ENCODE measurements at regions not wholly inside any gene's neighbourhood (a gene's known extent, or its start where the extent isn't known, plus 50 kb on each side); places are given as distances from the start of the nearest gene placed in this dataset.

GRCh38 chr4:12145768-12146167 lies 717.1 kb upstream of the HS3ST1 start:
- H3K9me3 ChIP-seq (ENCODE audit: control insufficient read depth, insufficient read depth, low read depth, low read length) = no peaks in the 10 kb centered on the region
- no peak overlapping the region for H3K4me3 ChIP-seq (ENCODE audit: low read depth, low read length)
- no peaks in the 10 kb centered on the region for H3K36me3 ChIP-seq (ENCODE audit: control insufficient read depth in 2 of 2, insufficient read depth in 1 of 2, low read length in 2 of 2)
- CTCF ChIA-PET = interaction anchor here (0.6 kb wide), 1 partner anchor 11 kb away, joined by 3 read pairs; no protein-coding TSS in a partner anchor
- no peak overlapping the region for H3K27ac ChIP-seq (ENCODE audit: extremely low read depth, low read depth, low read length)
- TF ChIP-seq ZNF610 (tag by site-specific recombination; IDR thresholded peaks at IDR 0.05; ENCODE audit: borderline replicate concordance) = no peak
- no peak for TF ChIP-seq ZNF19 (tag by site-specific recombination; IDR thresholded peaks at IDR 0.05; ENCODE audit: low read depth)
- TF ChIP-seq ZBTB1 (tag by site-specific recombination; IDR thresholded peaks at IDR 0.05) = no peak
- no peak for TF ChIP-seq ZNF391 (tag by site-specific recombination; IDR thresholded peaks at IDR 0.05; ENCODE audit: borderline replicate concordance, low read depth)
- TF ChIP-seq RBAK (tag by site-specific recombination; IDR thresholded peaks at IDR 0.05) = no peak
- no peak for TF ChIP-seq ZNF24 (tag by site-specific recombination; IDR thresholded peaks at IDR 0.05)
- no peak for TF ChIP-seq ZNF792 (tag by site-specific recombination; IDR thresholded peaks at IDR 0.05)
- TF ChIP-seq ZNF292 (tag by site-specific recombination; IDR thresholded peaks at IDR 0.05; ENCODE audit: borderline replicate concordance, low read depth) = no peak
- POLR2A ChIA-PET = no interaction called here
- no peaks in the 10 kb centered on the region for H3K4me1 ChIP-seq (ENCODE audit: control insufficient read depth, insufficient read depth, low read length)

- ChIA-PET POLR2A (no interaction called here), CTCF (no interaction called here)
- TF ChIP-seq ZSCAN16 (tag by site-specific recombination; IDR thresholded peaks at IDR 0.05) (no peak), FEZF1 (tag by site-specific recombination; IDR thresholded peaks at IDR 0.05) (no peak), ZNF510 (tag by site-specific recombination; IDR thresholded peaks at IDR 0.05; ENCODE audit: insufficient replicate concordance) (no peak), YY1 (tag by site-specific recombination; IDR thresholded peaks at IDR 0.05) (no peak), SALL2 (tag by site-specific recombination; IDR thresholded peaks at IDR 0.05; ENCODE audit: borderline replicate concordance) (no peak), GLIS2 (tag by site-specific recombination; IDR thresholded peaks at IDR 0.05) (no peak), ATF2 (tag by site-specific recombination; IDR thresholded peaks at IDR 0.05; ENCODE audit: low read depth) (no peak), ZNF394 (tag by site-specific recombination; IDR thresholded peaks at IDR 0.05; ENCODE audit: borderline replicate concordance) (no peak), ZNF169 (tag by site-specific recombination; IDR thresholded peaks at IDR 0.05) (no peak), ZNF155 (tag by site-specific recombination; IDR thresholded peaks at IDR 0.05) (no peak), ZNF623 (tag by site-specific recombination; IDR thresholded peaks at IDR 0.05) (no peak), HOXD13 (CRISPR knock-in tag; IDR thresholded peaks at IDR 0.05; ENCODE audit: borderline replicate concordance) (no peak), ZNF426 (tag by site-specific recombination; IDR thresholded peaks at IDR 0.05) (no peak), WT1 (tag by site-specific recombination; IDR thresholded peaks at IDR 0.05) (no peak), ZNF558 (tag by site-specific recombination; IDR thresholded peaks at IDR 0.05) (no peak)
- Histone ChIP-seq H3K36me3 (ENCODE audit: control insufficient read depth in 2 of 2, insufficient read depth in 1 of 2, low read length in 2 of 2) (no peaks in the 10 kb centered on the region), H3K4me3 (ENCODE audit: low read depth, low read length) (no peak overlapping the region), H3K9me3 (ENCODE audit: control insufficient read depth, insufficient read depth, low read depth, low read length) (no peaks in the 10 kb centered on the region), H3K4me1 (ENCODE audit: control insufficient read depth, insufficient read depth, low read length) (no peaks in the 10 kb centered on the region), H3K27ac (ENCODE audit: extremely low read depth, low read depth, low read length) (no peak overlapping the region)
Observed at GRCh38 chr4:12145106-12145505, 716.4 kb upstream of the HS3ST1 start.

- Histone ChIP-seq H3K4me3 (ENCODE audit: low read depth, low read length) (no peak overlapping the region), H3K27ac (ENCODE audit: extremely low read depth, low read depth, low read length) (no peak overlapping the region), H3K4me1 (ENCODE audit: control insufficient read depth, insufficient read depth, low read length) (no peaks in the 10 kb centered on the region), H3K36me3 (ENCODE audit: control insufficient read depth in 2 of 2, insufficient read depth in 1 of 2, low read length in 2 of 2) (no peaks in the 10 kb centered on the region), H3K9me3 (ENCODE audit: control insufficient read depth, insufficient read depth, low read depth, low read length) (no peaks in the 10 kb centered on the region)
- POLR2A ChIA-PET = interaction anchor here (0.6 kb wide), 1 partner anchor 9 kb away, joined by 3 read pairs; no protein-coding TSS in a partner anchor
- TF ChIP-seq PBX3 (CRISPR knock-in tag; IDR thresholded peaks at IDR 0.05) (no peak), KLF1 (tag by site-specific recombination; IDR thresholded peaks at IDR 0.05) (no peak), ZNF423 (tag by site-specific recombination; IDR thresholded peaks at IDR 0.05) (no peak), ZNF837 (tag by site-specific recombination; IDR thresholded peaks at IDR 0.05) (no peak), ZNF404 (tag by site-specific recombination; IDR thresholded peaks at IDR 0.05) (no peak), ZNF530 (tag by site-specific recombination; IDR thresholded peaks at IDR 0.05; ENCODE audit: low read depth) (no peak), ZNF473 (tag by site-specific recombination; IDR thresholded peaks at IDR 0.05) (no peak), ZNF510 (tag by site-specific recombination; IDR thresholded peaks at IDR 0.05; ENCODE audit: insufficient replicate concordance) (no peak), SALL2 (tag by site-specific recombination; IDR thresholded peaks at IDR 0.05; ENCODE audit: borderline replicate concordance) (no peak), WT1 (tag by site-specific recombination; IDR thresholded peaks at IDR 0.05) (no peak)
- CTCF ChIA-PET = no interaction called here
Observed at GRCh38 chr4:12144051-12144450, 715.4 kb upstream of the HS3ST1 start.
